Activated T-helper 1 cell treated with Interleukin-2 at 50 U/mL for 16 hours (primary cell): ENCODE measurements at regions not wholly inside any gene's neighbourhood (a gene's known extent, or its start where the extent isn't known, plus 50 kb on each side); places are given as distances from the start of the nearest gene placed in this dataset.
"Not testable (repeated sequence)": the region's sequence is repeated elsewhere in the genome, so short reads cannot be mapped to it uniquely, and the experiment has no call there.

Experiments used
- DNase-seq: peaks from one replicate; pipeline ENCODE4 v3.0.0-alpha.2; 2020; ENCODE audit warnings: low read depth

GRCh38 chrX:4091046-4091760, 377.8 kb upstream of the PRKX start:
- DNase-seq, result no peak

- no peak for DNase-seq
Measured at GRCh38 chrX:4059893-4060292, 346.4 kb upstream of the PRKX start.

GRCh38 chrX:4043951-4044350, 330.5 kb upstream of the PRKX start:
- DNase-seq, result no peak

- no peak for DNase-seq
Measured at GRCh38 chrX:4035874-4036273, 322.4 kb upstream of the PRKX start.

GRCh38 chrX:4028151-4028550, 314.7 kb upstream of the PRKX start:
- no peak for DNase-seq

GRCh38 chrX:4005281-4005680, 291.8 kb upstream of the PRKX start:
- DNase-seq, result no peak

- no peak for DNase-seq
Measured at GRCh38 chrX:4004822-4005221, 291.4 kb upstream of the PRKX start.

- DNase-seq, result no peak
Measured at GRCh38 chrX:3994315-3994714, 280.9 kb upstream of the PRKX start.

- no peak for DNase-seq
Measured at GRCh38 chrX:3990569-3990968, 277.1 kb upstream of the PRKX start.

GRCh38 chrX:3972104-3972858, 258.8 kb upstream of the PRKX start:
- not testable (repeated sequence) for DNase-seq

- no peak for DNase-seq
Measured at GRCh38 chrX:3968749-3969148, 255.3 kb upstream of the PRKX start.

GRCh38 chrX:3963980-3964379, 250.5 kb upstream of the PRKX start:
- no peak for DNase-seq

GRCh38 chrX:3962511-3963311, 249.3 kb upstream of the PRKX start:
- DNase-seq, result no peak

GRCh38 chrX:3960952-3961351, 247.5 kb upstream of the PRKX start:
- no peak for DNase-seq

GRCh38 chrX:3951859-3952258, 238.4 kb upstream of the PRKX start:
- DNase-seq, result no peak

GRCh38 chrX:3950373-3950772, 236.9 kb upstream of the PRKX start:
- DNase-seq, result no peak

GRCh38 chrX:3943965-3944364, 230.5 kb upstream of the PRKX start:
- DNase-seq, result no peak

- DNase-seq, result no peak
Measured at GRCh38 chrX:3940000-3940610, 226.7 kb upstream of the PRKX start.

GRCh38 chrX:3938587-3938986, 225.1 kb upstream of the PRKX start:
- no peak for DNase-seq

GRCh38 chrX:3935196-3935595, 221.7 kb upstream of the PRKX start:
- not testable (repeated sequence) for DNase-seq

GRCh38 chrX:3920424-3921017, 207.1 kb upstream of the PRKX start:
- DNase-seq, result not testable (repeated sequence)
